ENCODE measurements at regions not wholly inside any gene's neighbourhood (a gene's known extent, or its start where the extent isn't known, plus 50 kb on each side); places are given as distances from the start of the nearest gene placed in this dataset.

DNA sequence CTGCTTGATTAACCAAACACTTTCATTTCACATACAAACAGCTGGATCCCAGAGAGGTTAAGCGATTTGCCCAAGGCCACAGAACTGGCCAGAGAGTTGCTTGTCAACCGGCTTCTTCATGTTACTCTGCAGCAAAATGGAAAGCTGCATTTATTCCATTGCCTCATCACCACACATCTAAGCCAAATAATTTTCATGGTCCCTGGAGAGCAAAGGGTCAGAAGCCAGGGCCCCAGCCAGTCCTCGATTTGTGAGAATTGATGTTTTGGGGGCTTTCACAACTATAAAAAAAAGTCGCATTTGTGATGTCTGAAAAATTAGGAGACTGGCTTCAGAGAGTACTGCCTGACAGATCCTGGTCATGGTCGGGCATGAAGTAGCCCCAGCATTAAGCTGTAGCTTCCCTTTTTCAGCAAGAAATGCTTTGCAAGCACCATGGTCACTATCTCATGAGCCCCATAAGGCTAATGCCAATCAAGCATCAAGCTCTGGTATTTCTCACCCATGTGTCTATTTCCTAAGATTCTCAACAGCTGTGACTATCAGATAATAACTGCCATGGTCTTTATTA lies 95.8 kb downstream of the BANF2 start:
- TF ChIP-seq EZH2 (IDR thresholded peaks at IDR 0.05; ENCODE audit: insufficient read depth, poor library complexity, severe bottlenecking) (no peak), EZH2phosphoT487 (IDR thresholded peaks at IDR 0.05; ENCODE audit: insufficient read depth, low read depth) (no peak)
